HEK293 (cell line): ENCODE measurements at regions not wholly inside any gene's neighbourhood (a gene's known extent, or its start where the extent isn't known, plus 50 kb on each side); places are given as distances from the start of the nearest gene placed in this dataset.

Experiments used
- CTCF ChIA-PET: fragments of 350-600 bp; formaldehyde crosslinking; extraction: SDS; loops from one replicate; lab custom pipeline; 2021; ENCODE audit warnings: antibody characterized with exemption; lab: Yijun Ruan, JAX
- POLR2A ChIA-PET: fragments of 300-600 bp; formaldehyde crosslinking; extraction: SDS; loops from one replicate; lab custom pipeline; 2020; ENCODE audit warnings: antibody characterized with exemption, inconsistent platforms; lab: Yijun Ruan, JAX
- H3K27ac ChIP-seq: fragments of 200-500 bp; sonication (Bioruptor generic); 2 replicates; pipeline ENCODE4 v1.5.1; 2014; ENCODE audit warnings: low read depth, low read length, control low read depth, inconsistent platforms; ENCODE audit errors: extremely low read depth
- H3K36me3 ChIP-seq, 2 experiments: fragments of 200-500 bp in 1 of 2; sonication (Bioruptor generic) in 1 of 2; 1 replicate in 1 of 2; 2 replicates in 1 of 2; pipeline ENCODE4 v1.5.1; 2014 to 2017; ENCODE audit warnings: inconsistent platforms in 2 of 2, low read length in 2 of 2; ENCODE audit not compliant: control insufficient read depth in 2 of 2, insufficient read depth in 1 of 2
- H3K4me1 ChIP-seq: fragments of 200-500 bp; sonication (Bioruptor generic); 2 replicates; pipeline ENCODE4 v1.5.1; 2014; ENCODE audit warnings: mild to moderate bottlenecking, low read length, inconsistent platforms; ENCODE audit not compliant: control insufficient read depth, insufficient read depth
- H3K4me3 ChIP-seq: 2 replicates; pipeline ENCODE4 v1.5.1; 2011; ENCODE audit warnings: low read depth, mild to moderate bottlenecking, control low read depth, low read length, moderate library complexity
- H3K9me3 ChIP-seq: fragments of 200-500 bp; sonication (Bioruptor generic); 2 replicates; pipeline ENCODE4 v1.5.1; 2014; ENCODE audit warnings: low read depth, low read length, inconsistent platforms; ENCODE audit not compliant: control insufficient read depth, insufficient read depth
- EGR2 ChIP-seq: fragments of 450-650 bp; formaldehyde crosslinking; IDR thresholded peaks from 2 replicates; pipeline ENCODE4 v1.5.1; 2016; ENCODE audit warnings: low read depth, missing biosample characterization, missing genetic modification characterization
- GLI2 ChIP-seq: fragments of 450-650 bp; formaldehyde crosslinking; IDR thresholded peaks from 2 replicates; pipeline ENCODE4; 2017; ENCODE audit warnings: missing biosample characterization, missing genetic modification characterization, low read depth, borderline replicate concordance
- INSM2 ChIP-seq: fragments of 450-650 bp; formaldehyde crosslinking; IDR thresholded peaks from 2 replicates; pipeline ENCODE4 v1.5.1; 2016; ENCODE audit warnings: missing biosample characterization, missing genetic modification characterization
- KLF10 ChIP-seq: fragments of 450-650 bp; IDR thresholded peaks from 2 replicates; pipeline ENCODE4 v1.5.1; 2018; ENCODE audit warnings: missing biosample characterization, mild to moderate bottlenecking, missing genetic modification characterization
- MYNN ChIP-seq: fragments of 450-650 bp; formaldehyde crosslinking; IDR thresholded peaks from 2 replicates; pipeline ENCODE4 v1.5.1; 2016; ENCODE audit warnings: missing biosample characterization, missing genetic modification characterization, borderline replicate concordance
- PRDM1 ChIP-seq: fragments of 450-650 bp; formaldehyde crosslinking; IDR thresholded peaks from 2 replicates; pipeline ENCODE4; 2016; ENCODE audit warnings: missing biosample characterization, missing genetic modification characterization
- ZNF10 ChIP-seq: fragments of 450-650 bp; formaldehyde crosslinking; IDR thresholded peaks from 2 replicates; pipeline ENCODE4 v1.5.1; 2017; ENCODE audit warnings: missing biosample characterization, missing genetic modification characterization
- ZNF112 ChIP-seq: fragments of 450-650 bp; formaldehyde crosslinking; IDR thresholded peaks from 2 replicates; pipeline ENCODE4 v1.5.0; 2017; ENCODE audit warnings: missing biosample characterization, missing genetic modification characterization
- ZNF133 ChIP-seq: fragments of 450-650 bp; formaldehyde crosslinking; IDR thresholded peaks from 2 replicates; pipeline ENCODE4 v1.5.1; 2016; ENCODE audit warnings: missing biosample characterization, missing genetic modification characterization
- ZNF138 ChIP-seq: fragments of 450-650 bp; formaldehyde crosslinking; IDR thresholded peaks from 2 replicates; pipeline ENCODE4 v1.5.1; 2016; ENCODE audit warnings: missing biosample characterization, missing genetic modification characterization, borderline replicate concordance
- ZNF184 ChIP-seq: fragments of 450-650 bp; IDR thresholded peaks from 2 replicates; pipeline ENCODE4 v1.5.1; 2018; ENCODE audit warnings: missing biosample characterization, mild to moderate bottlenecking, missing genetic modification characterization
- ZNF19 ChIP-seq: fragments of 450-650 bp; formaldehyde crosslinking; IDR thresholded peaks from 2 replicates; pipeline ENCODE4; 2016; ENCODE audit warnings: missing biosample characterization, missing genetic modification characterization, low read depth
- ZNF302 ChIP-seq: fragments of 450-650 bp; formaldehyde crosslinking; IDR thresholded peaks from 2 replicates; pipeline ENCODE4 v1.5.1; 2016; ENCODE audit warnings: missing biosample characterization, missing genetic modification characterization, low read depth
- ZNF335 ChIP-seq: fragments of 450-650 bp; formaldehyde crosslinking; conservative IDR thresholded peaks from 2 replicates; pipeline ENCODE4 v1.5.1; 2016; ENCODE audit warnings: missing biosample characterization, missing genetic modification characterization
- ZNF341 ChIP-seq: fragments of 450-650 bp; formaldehyde crosslinking; IDR thresholded peaks from 2 replicates; pipeline ENCODE4; 2016; ENCODE audit warnings: low read depth, missing biosample characterization, missing genetic modification characterization
- ZNF366 ChIP-seq: fragments of 450-650 bp; formaldehyde crosslinking; conservative IDR thresholded peaks from 2 replicates; pipeline ENCODE4 v1.5.1; 2016; ENCODE audit warnings: missing biosample characterization, missing genetic modification characterization
- ZNF561 ChIP-seq: fragments of 450-650 bp; IDR thresholded peaks from 2 replicates; pipeline ENCODE4 v1.5.1; 2018; ENCODE audit warnings: missing biosample characterization, missing genetic modification characterization, borderline replicate concordance
- ZNF629 ChIP-seq: fragments of 450-650 bp; formaldehyde crosslinking; IDR thresholded peaks from 2 replicates; pipeline ENCODE4 v1.5.1; 2017; ENCODE audit warnings: missing biosample characterization, missing genetic modification characterization
- ZNF645 ChIP-seq: fragments of 450-650 bp; formaldehyde crosslinking; IDR thresholded peaks from 2 replicates; pipeline ENCODE4; 2016; ENCODE audit warnings: missing biosample characterization, missing genetic modification characterization
- ZNF654 ChIP-seq: fragments of 450-650 bp; formaldehyde crosslinking; IDR thresholded peaks from 2 replicates; pipeline ENCODE4 v1.5.1; 2016; ENCODE audit warnings: low read depth, missing biosample characterization, missing genetic modification characterization
- ZNF707 ChIP-seq: fragments of 450-650 bp; formaldehyde crosslinking; IDR thresholded peaks from 2 replicates; pipeline ENCODE4 v1.5.1; 2016; ENCODE audit warnings: missing biosample characterization, missing genetic modification characterization
- ZNF768 ChIP-seq: fragments of 450-650 bp; formaldehyde crosslinking; IDR thresholded peaks from 2 replicates; pipeline ENCODE4 v1.5.1; 2018; ENCODE audit warnings: missing biosample characterization, mild to moderate bottlenecking, missing genetic modification characterization
- TF ChIP-seq, protein P1 (sequence below): fragments of 450-650 bp; formaldehyde crosslinking; IDR thresholded peaks from 2 replicates; pipeline ENCODE4 v1.5.1; 2016; ENCODE audit warnings: missing biosample characterization, missing genetic modification characterization, borderline replicate concordance
- TF ChIP-seq, protein P2 (sequence below): fragments of 450-650 bp; formaldehyde crosslinking; IDR thresholded peaks from 2 replicates; pipeline ENCODE4 v1.5.1; 2017; ENCODE audit warnings: missing biosample characterization, missing genetic modification characterization
- TF ChIP-seq, protein P3 (sequence below): fragments of 450-650 bp; formaldehyde crosslinking; IDR thresholded peaks from 2 replicates; pipeline ENCODE4 v1.5.1; 2016; ENCODE audit warnings: missing biosample characterization, missing genetic modification characterization
- TF ChIP-seq, protein P4 (sequence below): fragments of 450-650 bp; formaldehyde crosslinking; IDR thresholded peaks from 2 replicates; pipeline ENCODE4 v1.5.1; 2016; ENCODE audit warnings: missing biosample characterization, missing genetic modification characterization

DNA sequence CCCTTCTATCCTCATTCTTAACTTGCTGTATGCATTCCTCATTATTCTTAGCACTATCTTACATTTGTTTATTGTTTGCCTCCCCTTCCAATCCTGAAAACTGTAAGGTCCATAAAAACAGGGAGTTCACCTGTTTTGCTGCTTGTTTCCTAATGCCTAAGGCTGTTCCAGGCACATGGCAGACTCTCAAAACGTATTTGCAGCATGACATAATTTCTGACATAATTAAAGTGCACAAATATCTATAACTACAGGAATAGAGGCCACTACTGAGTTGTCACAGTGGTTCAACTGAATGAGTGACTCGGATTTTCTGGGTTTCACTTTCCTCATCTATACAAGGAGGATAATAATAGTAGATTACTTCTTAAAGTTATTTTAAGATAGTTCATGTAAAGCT lies 83.0 kb downstream of the HFE start:
- no peaks in the 10 kb centered on the region for H3K36me3 ChIP-seq
- no peak overlapping the region for H3K27ac ChIP-seq
- ChIA-PET CTCF (interaction anchor here (0.6 to 2.3 kb wide), 2 partner anchors 11 to 178 kb away, joined by 3 to 7 read pairs; no protein-coding TSS in a partner anchor), POLR2A (interaction anchor here (0.9 to 4.1 kb wide), 3 partner anchors 12 to 46 kb away, joined by 3 to 33 read pairs (median 18); a partner anchor contains a TSS)
- H3K4me1 ChIP-seq: no peaks in the 10 kb centered on the region; the same call in 1 of the 2 replicates
- H3K4me3 ChIP-seq: no peak overlapping the region
- no peaks in the 10 kb centered on the region for H3K9me3 ChIP-seq
- no peak for TF ChIP-seq ZNF561 (tag by site-specific recombination)
- TF ChIP-seq ZNF707 (tag by site-specific recombination): no peak
- TF ChIP-seq ZNF629: 0 out of 2 replicates have a peak, but pooled peaks have one; percentile 51
- TF ChIP-seq, protein P1, sequence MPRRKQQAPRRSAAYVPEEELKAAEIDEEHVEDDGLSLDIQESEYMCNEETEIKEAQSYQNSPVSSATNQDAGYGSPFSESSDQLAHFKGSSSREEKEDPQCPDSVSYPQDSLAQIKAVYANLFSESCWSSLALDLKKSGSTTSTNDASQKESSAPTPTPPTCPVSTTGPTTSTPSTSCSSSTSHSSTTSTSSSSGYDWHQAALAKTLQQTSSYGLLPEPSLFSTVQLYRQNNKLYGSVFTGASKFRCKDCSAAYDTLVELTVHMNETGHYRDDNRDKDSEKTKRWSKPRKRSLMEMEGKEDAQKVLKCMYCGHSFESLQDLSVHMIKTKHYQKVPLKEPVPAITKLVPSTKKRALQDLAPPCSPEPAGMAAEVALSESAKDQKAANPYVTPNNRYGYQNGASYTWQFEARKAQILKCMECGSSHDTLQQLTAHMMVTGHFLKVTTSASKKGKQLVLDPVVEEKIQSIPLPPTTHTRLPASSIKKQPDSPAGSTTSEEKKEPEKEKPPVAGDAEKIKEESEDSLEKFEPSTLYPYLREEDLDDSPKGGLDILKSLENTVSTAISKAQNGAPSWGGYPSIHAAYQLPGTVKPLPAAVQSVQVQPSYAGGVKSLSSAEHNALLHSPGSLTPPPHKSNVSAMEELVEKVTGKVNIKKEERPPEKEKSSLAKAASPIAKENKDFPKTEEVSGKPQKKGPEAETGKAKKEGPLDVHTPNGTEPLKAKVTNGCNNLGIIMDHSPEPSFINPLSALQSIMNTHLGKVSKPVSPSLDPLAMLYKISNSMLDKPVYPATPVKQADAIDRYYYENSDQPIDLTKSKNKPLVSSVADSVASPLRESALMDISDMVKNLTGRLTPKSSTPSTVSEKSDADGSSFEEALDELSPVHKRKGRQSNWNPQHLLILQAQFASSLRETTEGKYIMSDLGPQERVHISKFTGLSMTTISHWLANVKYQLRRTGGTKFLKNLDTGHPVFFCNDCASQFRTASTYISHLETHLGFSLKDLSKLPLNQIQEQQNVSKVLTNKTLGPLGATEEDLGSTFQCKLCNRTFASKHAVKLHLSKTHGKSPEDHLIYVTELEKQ (tag by site-specific recombination): peak; percentile 42; the same call in 1 of the 2 replicates
- TF ChIP-seq INSM2 (tag by site-specific recombination): no peak
- TF ChIP-seq ZNF138 (tag by site-specific recombination): no peak
- no peak for TF ChIP-seq ZNF19 (tag by site-specific recombination)
- TF ChIP-seq ZNF133: no peak
- TF ChIP-seq ZNF341 (tag by site-specific recombination): peak; percentile 63; the same call in 1 of the 2 replicates
- TF ChIP-seq ZNF112: no peak
- no peak for TF ChIP-seq ZNF768 (tag by site-specific recombination)
- no peak for TF ChIP-seq ZNF645 (tag by site-specific recombination)
- no peak for TF ChIP-seq ZNF302 (tag by site-specific recombination)
- TF ChIP-seq KLF10: peak; percentile 49; the same call in 1 of the 2 replicates
- no peak for TF ChIP-seq EGR2 (tag by site-specific recombination)
- 0 out of 2 replicates have a peak, but pooled peaks have one; percentile 9 for TF ChIP-seq ZNF335 (tag by site-specific recombination)
- TF ChIP-seq, protein P2, sequence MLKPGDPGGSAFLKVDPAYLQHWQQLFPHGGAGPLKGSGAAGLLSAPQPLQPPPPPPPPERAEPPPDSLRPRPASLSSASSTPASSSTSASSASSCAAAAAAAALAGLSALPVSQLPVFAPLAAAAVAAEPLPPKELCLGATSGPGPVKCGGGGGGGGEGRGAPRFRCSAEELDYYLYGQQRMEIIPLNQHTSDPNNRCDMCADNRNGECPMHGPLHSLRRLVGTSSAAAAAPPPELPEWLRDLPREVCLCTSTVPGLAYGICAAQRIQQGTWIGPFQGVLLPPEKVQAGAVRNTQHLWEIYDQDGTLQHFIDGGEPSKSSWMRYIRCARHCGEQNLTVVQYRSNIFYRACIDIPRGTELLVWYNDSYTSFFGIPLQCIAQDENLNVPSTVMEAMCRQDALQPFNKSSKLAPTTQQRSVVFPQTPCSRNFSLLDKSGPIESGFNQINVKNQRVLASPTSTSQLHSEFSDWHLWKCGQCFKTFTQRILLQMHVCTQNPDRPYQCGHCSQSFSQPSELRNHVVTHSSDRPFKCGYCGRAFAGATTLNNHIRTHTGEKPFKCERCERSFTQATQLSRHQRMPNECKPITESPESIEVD (tag by site-specific recombination): peak; percentile 45
- TF ChIP-seq ZNF366 (tag by site-specific recombination): 0 out of 2 replicates have a peak, but pooled peaks have one; percentile 23
- no peak for TF ChIP-seq ZNF10 (tag by site-specific recombination)
- TF ChIP-seq, protein P3, sequence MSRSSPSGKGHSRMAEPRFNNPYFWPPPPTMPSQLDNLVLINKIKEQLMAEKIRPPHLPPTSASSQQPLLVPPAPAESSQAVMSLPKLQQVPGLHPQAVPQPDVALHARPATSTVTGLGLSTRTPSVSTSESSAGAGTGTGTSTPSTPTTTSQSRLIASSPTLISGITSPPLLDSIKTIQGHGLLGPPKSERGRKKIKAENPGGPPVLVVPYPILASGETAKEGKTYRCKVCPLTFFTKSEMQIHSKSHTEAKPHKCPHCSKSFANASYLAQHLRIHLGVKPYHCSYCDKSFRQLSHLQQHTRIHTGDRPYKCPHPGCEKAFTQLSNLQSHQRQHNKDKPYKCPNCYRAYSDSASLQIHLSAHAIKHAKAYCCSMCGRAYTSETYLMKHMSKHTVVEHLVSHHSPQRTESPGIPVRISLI (tag by site-specific recombination): no peak
- TF ChIP-seq, protein P4, sequence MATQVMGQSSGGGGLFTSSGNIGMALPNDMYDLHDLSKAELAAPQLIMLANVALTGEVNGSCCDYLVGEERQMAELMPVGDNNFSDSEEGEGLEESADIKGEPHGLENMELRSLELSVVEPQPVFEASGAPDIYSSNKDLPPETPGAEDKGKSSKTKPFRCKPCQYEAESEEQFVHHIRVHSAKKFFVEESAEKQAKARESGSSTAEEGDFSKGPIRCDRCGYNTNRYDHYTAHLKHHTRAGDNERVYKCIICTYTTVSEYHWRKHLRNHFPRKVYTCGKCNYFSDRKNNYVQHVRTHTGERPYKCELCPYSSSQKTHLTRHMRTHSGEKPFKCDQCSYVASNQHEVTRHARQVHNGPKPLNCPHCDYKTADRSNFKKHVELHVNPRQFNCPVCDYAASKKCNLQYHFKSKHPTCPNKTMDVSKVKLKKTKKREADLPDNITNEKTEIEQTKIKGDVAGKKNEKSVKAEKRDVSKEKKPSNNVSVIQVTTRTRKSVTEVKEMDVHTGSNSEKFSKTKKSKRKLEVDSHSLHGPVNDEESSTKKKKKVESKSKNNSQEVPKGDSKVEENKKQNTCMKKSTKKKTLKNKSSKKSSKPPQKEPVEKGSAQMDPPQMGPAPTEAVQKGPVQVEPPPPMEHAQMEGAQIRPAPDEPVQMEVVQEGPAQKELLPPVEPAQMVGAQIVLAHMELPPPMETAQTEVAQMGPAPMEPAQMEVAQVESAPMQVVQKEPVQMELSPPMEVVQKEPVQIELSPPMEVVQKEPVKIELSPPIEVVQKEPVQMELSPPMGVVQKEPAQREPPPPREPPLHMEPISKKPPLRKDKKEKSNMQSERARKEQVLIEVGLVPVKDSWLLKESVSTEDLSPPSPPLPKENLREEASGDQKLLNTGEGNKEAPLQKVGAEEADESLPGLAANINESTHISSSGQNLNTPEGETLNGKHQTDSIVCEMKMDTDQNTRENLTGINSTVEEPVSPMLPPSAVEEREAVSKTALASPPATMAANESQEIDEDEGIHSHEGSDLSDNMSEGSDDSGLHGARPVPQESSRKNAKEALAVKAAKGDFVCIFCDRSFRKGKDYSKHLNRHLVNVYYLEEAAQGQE (tag by site-specific recombination): no peak
- TF ChIP-seq MYNN (tag by site-specific recombination): no peak
- TF ChIP-seq ZNF654: no peak
- TF ChIP-seq GLI2 (tag by site-specific recombination): no peak
- no peak for TF ChIP-seq PRDM1 (tag by site-specific recombination)
- no peak for TF ChIP-seq ZNF184 (tag by site-specific recombination)
